A549 (cell line): ENCODE measurements at regions not wholly inside any gene's neighbourhood (a gene's known extent, or its start where the extent isn't known, plus 50 kb on each side); places are given as distances from the start of the nearest gene placed in this dataset.

Experiments used
- ATAC-seq, 2 experiments: fragments of 200-7000 bp in 1 of 2; fragments of >200 bp in 1 of 2; cut with Nextera tagmentation in 1 of 2; cut with Tn5 transposase in 1 of 2; 3 replicates each; pipeline versions ENCODE4 v1.8.0 to v1.9.1; 2018 to 2020; ENCODE audit warnings: mild to moderate bottlenecking in 1 of 2, moderate library complexity in 1 of 2
- CTCF ChIA-PET: fragments of 300-600 bp; sonication (Branson Sonifier 250); formaldehyde crosslinking; extraction: SDS; loops from one replicate; lab custom pipeline; 2021; ENCODE audit warnings: antibody characterized with exemption, inconsistent platforms; lab: Yijun Ruan, JAX
- POLR2A ChIA-PET: fragments of 350-600 bp; formaldehyde crosslinking; extraction: SDS; loops from one replicate; lab custom pipeline; 2021; ENCODE audit warnings: antibody characterized with exemption, inconsistent platforms; lab: Yijun Ruan, JAX
- DNase-seq, 2 experiments: peaks; one replicate each; pipeline versions ENCODE4 v3.0.0 to v3.0.0-alpha.2; 2011 to 2016; ENCODE audit warnings: low read depth in 1 of 2, low spot score in 1 of 2
- FAIRE-seq: peaks from 2 replicates; lab custom pipeline; 2011; peaks lifted over from hg19 to GRCh38; lab: Jason Lieb, UNC
- H3K27ac ChIP-seq, 2 experiments: fragments of >200 bp; sonication (Bioruptor Twin); formaldehyde crosslinking; 3 replicates each; pipeline ENCODE4 v1.5.1; 2016 to 2017
- H3K4me1 ChIP-seq: fragments of >200 bp; sonication (Bioruptor Twin); formaldehyde crosslinking; 3 replicates; pipeline ENCODE4 v1.6.1; 2016
- H3K4me2 ChIP-seq: fragments of >200 bp; sonication (Bioruptor Twin); formaldehyde crosslinking; 3 replicates; pipeline ENCODE4 v1.6.1; 2016
- H3K4me3 ChIP-seq: fragments of >200 bp; sonication (Bioruptor Twin); formaldehyde crosslinking; 3 replicates; pipeline ENCODE4 v1.5.1; 2016
- H3K9me3 ChIP-seq: fragments of >200 bp; sonication (Bioruptor Twin); formaldehyde crosslinking; 3 replicates; pipeline ENCODE4 v1.6.1; 2016
- CHD4 ChIP-seq: fragments of 200-600 bp; sonication (generic); IDR thresholded peaks from 2 replicates; pipeline ENCODE4 v1.6.1; 2016; ENCODE audit warnings: antibody characterized with exemption, mild to moderate bottlenecking, borderline replicate concordance
- EHF ChIP-seq: fragments of 250-450 bp; sonication (Bioruptor Pico); IDR thresholded peaks from 2 replicates; pipeline ENCODE4 v1.5.0; 2020; ENCODE audit warnings: mild to moderate bottlenecking
- EHMT2 ChIP-seq: fragments of 200-600 bp; sonication (generic); IDR thresholded peaks from 2 replicates; pipeline ENCODE4 v1.6.1; 2016; ENCODE audit warnings: antibody characterized with exemption, low read depth, mild to moderate bottlenecking, moderate library complexity
- EP300 ChIP-seq, 2 experiments: fragments of >200 bp; sonication (Bioruptor Twin); formaldehyde crosslinking; IDR thresholded peaks; 2 replicates in 1 of 2; 3 replicates in 1 of 2; pipeline ENCODE4 v1.6.1; 2016 to 2017
- GATA3 ChIP-seq: IDR thresholded peaks from 2 replicates; pipeline ENCODE4 v1.6.1; 2012; ENCODE audit warnings: borderline replicate concordance
- HEYL ChIP-seq: fragments of 250-450 bp; sonication (Bioruptor Pico); IDR thresholded peaks from 2 replicates; pipeline ENCODE4 v1.8.0; 2021; ENCODE audit warnings: mild to moderate bottlenecking, moderate library complexity
- HOXB5 ChIP-seq: fragments of 250-450 bp; sonication (Bioruptor Pico); IDR thresholded peaks from 2 replicates; pipeline ENCODE4 v1.5.0; 2020; ENCODE audit warnings: mild to moderate bottlenecking, moderate library complexity
- JUNB ChIP-seq: fragments of >200 bp; sonication (Bioruptor Twin); formaldehyde crosslinking; IDR thresholded peaks from 2 replicates; pipeline ENCODE4 v1.6.1; 2016
- KDM1A ChIP-seq: fragments of 200-600 bp; sonication (generic); IDR thresholded peaks from 2 replicates; pipeline ENCODE4 v1.6.1; 2016; ENCODE audit warnings: low read depth, mild to moderate bottlenecking
- KDM5A ChIP-seq: fragments of 200-600 bp; sonication (generic); IDR thresholded peaks from 2 replicates; pipeline ENCODE4 v1.6.1; 2016; ENCODE audit warnings: antibody characterized with exemption, mild to moderate bottlenecking
- MAZ ChIP-seq: fragments of 150-350 bp; IDR thresholded peaks from 2 replicates; pipeline ENCODE4 v1.6.1; 2014; ENCODE audit warnings: antibody characterized with exemption, low read depth, low read length, borderline replicate concordance
- NFE2L2 ChIP-seq: fragments of 150-350 bp; conservative IDR thresholded peaks from 2 replicates; pipeline ENCODE4 v1.6.1; 2014; ENCODE audit warnings: low read length
- RCOR1 ChIP-seq: fragments of 150-350 bp; IDR thresholded peaks from 2 replicates; pipeline ENCODE4 v1.6.1; 2014; ENCODE audit warnings: antibody characterized with exemption, low read length, low read depth
- RFX5 ChIP-seq: fragments of 450-650 bp; IDR thresholded peaks from 2 replicates; pipeline ENCODE4 v1.7.1; 2014; ENCODE audit warnings: antibody characterized with exemption, mild to moderate bottlenecking, moderate library complexity
- SMC3 ChIP-seq: fragments of >200 bp; sonication (Bioruptor Twin); formaldehyde crosslinking; IDR thresholded peaks from 3 replicates; pipeline ENCODE4 v1.6.1; 2018; ENCODE audit warnings: inconsistent platforms
- TP53 ChIP-seq: fragments of 250-450 bp; sonication (Bioruptor Pico); IDR thresholded peaks from 2 replicates; pipeline ENCODE4 v1.5.0; 2021; ENCODE audit warnings: mild to moderate bottlenecking, moderate library complexity
- ZC3H11A ChIP-seq: fragments of 450-650 bp; IDR thresholded peaks from 2 replicates; pipeline ENCODE4 v1.6.1; 2014; ENCODE audit warnings: antibody characterized with exemption, mild to moderate bottlenecking
- ZFP36 ChIP-seq: fragments of 450-650 bp; IDR thresholded peaks from 2 replicates; pipeline ENCODE4 v1.6.1; 2014; ENCODE audit warnings: borderline replicate concordance; ENCODE audit not compliant: partially characterized antibody
- ZNF302 ChIP-seq: fragments of 250-450 bp; sonication (Bioruptor Pico); IDR thresholded peaks from 2 replicates; pipeline ENCODE4 v1.9.0; 2021; ENCODE audit warnings: inconsistent platforms, mild to moderate bottlenecking, moderate library complexity
- ZSCAN20 ChIP-seq: fragments of 250-450 bp; sonication (Bioruptor Pico); IDR thresholded peaks from 2 replicates; pipeline ENCODE4 v1.8.0; 2022; ENCODE audit warnings: mild to moderate bottlenecking, moderate library complexity
- WGBS: methylation state at CpG from one replicate; pipeline ENCODE4 v1.1.6; 2017; ENCODE audit errors: missing lambda C conversion rate; 5-methylcytosine and 5-hydroxymethylcytosine counted together
- TF ChIP-seq, protein P1 (sequence below): fragments of 450-650 bp; IDR thresholded peaks from 2 replicates; pipeline ENCODE4 v1.6.1; 2014; ENCODE audit warnings: antibody characterized with exemption
- TF ChIP-seq, protein P2 (sequence below): IDR thresholded peaks from 2 replicates; pipeline ENCODE4 v1.6.1; 2012

DNA sequence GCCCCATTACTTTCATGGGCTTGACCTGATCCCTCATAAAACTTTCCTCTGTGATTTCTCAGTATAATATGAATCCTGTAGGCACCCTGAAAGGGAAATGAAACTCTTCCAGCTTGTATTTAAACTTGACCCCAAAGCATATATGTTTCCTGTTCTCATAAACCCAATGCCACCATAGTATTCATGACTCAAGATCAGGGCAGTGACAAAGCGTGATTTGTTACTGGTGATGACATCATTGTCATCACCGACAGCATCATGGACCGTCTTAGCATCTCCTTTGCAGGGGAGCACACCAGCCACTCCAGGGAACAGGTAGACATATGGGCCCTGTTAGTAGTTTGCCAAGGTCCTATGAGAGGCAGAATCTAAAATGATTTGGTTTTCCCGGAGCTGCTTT lies 741.2 kb downstream of the NR2F2 start:
- H3K4me3 ChIP-seq: no peak overlapping the region
- ATAC-seq: no peak

DNA sequence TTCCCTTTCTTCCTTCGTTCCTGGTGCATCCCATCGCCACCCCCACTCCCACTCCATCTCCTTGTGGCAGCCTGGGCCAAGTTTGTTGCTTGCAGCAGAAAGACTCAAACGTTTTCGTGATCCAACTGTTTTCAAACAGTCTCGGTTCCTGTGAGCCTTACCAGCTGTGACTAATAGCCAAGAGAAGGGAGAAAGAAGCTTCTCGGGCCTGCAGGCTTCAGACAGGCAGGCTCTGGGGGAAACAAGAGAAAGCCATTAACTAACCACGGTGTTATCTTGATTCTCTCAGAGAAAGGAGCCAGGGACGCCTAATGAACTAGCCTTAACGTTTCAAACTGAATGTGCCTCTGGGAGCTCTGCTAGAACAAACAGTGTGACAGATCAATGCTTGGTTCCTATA lies 742.0 kb downstream of the NR2F2 start:
- no peak for DNase-seq
- ATAC-seq: no peak
- no peaks in the 10 kb centered on the region for H3K9me3 ChIP-seq
- TF ChIP-seq EHF: no peak
- no peak for TF ChIP-seq ZC3H11A
- TF ChIP-seq ZNF302 (CRISPR knock-in tag): no peak
- no peak for TF ChIP-seq ZSCAN20 (CRISPR knock-in tag)
- TF ChIP-seq HEYL: no peak
- TF ChIP-seq, protein P1, sequence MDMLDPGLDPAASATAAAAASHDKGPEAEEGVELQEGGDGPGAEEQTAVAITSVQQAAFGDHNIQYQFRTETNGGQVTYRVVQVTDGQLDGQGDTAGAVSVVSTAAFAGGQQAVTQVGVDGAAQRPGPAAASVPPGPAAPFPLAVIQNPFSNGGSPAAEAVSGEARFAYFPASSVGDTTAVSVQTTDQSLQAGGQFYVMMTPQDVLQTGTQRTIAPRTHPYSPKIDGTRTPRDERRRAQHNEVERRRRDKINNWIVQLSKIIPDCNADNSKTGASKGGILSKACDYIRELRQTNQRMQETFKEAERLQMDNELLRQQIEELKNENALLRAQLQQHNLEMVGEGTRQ: no peak
- TF ChIP-seq ZFP36: no peak
- TF ChIP-seq NFE2L2: no peak
- no peak for TF ChIP-seq RFX5
- no peak for TF ChIP-seq HOXB5 (CRISPR knock-in tag)
- TF ChIP-seq KDM5A: no peak
- TF ChIP-seq EP300 (IDR thresholded peaks at IDR 0.05): no peak
- no peak for TF ChIP-seq KDM1A
- TF ChIP-seq JUNB: no peak
- TF ChIP-seq RCOR1: no peak
- no peak for TF ChIP-seq EHMT2
- no peak for TF ChIP-seq MAZ
- TF ChIP-seq, all 56 proteins: peak for 0
- ChIA-PET POLR2A (no interaction called here), CTCF (interaction anchor here (1.6 kb wide), 1 partner anchor 13 kb away, joined by 5 read pairs; no protein-coding TSS in a partner anchor)
- WGBS: 3% methylated on average over 9 of the region's 9 CpGs
- no peak for FAIRE-seq
- H3K4me2 ChIP-seq: no peak overlapping the region
- no peak overlapping the region for H3K27ac ChIP-seq
- H3K4me1 ChIP-seq: no peaks in the 10 kb centered on the region
- no peak overlapping the region for H3K4me3 ChIP-seq

More for the DNA sequence above, 741.2 kb downstream of the NR2F2 start:
- TF ChIP-seq ZSCAN20 (CRISPR knock-in tag): no peak
- TF ChIP-seq TP53 (CRISPR knock-in tag): no peak
- TF ChIP-seq SMC3: no peak
- TF ChIP-seq EP300 (IDR thresholded peaks at IDR 0.05): no peak
- H3K27ac ChIP-seq: no peak overlapping the region
- DNase-seq (no peak), FAIRE-seq (no peak)
- H3K9me3 ChIP-seq: no peaks in the 10 kb centered on the region
- ChIA-PET POLR2A (no interaction called here), CTCF (interaction anchor here (1.6 kb wide), 1 partner anchor 14 kb away, joined by 5 read pairs; no protein-coding TSS in a partner anchor)
- 7% methylated on average over 3 of the region's 4 CpGs for WGBS
- H3K4me2 ChIP-seq: no peak overlapping the region
- no peaks in the 10 kb centered on the region for H3K4me1 ChIP-seq

DNA sequence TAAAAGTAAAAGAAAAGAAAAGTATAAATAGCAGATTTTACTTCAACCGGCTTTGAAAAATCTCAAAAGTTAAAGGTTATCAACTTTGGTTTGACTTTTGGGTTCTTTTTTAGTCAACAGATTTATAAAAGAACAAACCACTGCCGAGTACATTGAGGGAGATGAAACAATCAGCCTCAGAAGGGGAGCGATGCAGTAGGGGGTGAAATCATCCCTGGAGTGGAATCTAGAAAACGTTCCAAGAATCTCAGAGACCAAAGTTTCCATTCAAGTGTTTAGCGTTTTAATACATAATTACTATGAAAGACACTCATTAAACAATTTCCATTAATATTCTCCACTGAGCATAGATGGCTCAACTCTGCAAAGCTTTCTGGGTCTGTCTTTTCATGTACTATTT lies 745.5 kb downstream of the NR2F2 start:
- no peaks in the 10 kb centered on the region for H3K4me1 ChIP-seq
- ATAC-seq (no peak), FAIRE-seq (no peak), DNase-seq (no peak)
- no peaks in the 10 kb centered on the region for H3K9me3 ChIP-seq
- no peak overlapping the region for H3K4me2 ChIP-seq
- WGBS: 6% methylated on average over 5 of the region's 5 CpGs
- CTCF ChIA-PET: interaction anchor here (1.4 kb wide), 1 partner anchor 24 kb away, joined by 3 read pairs; no protein-coding TSS in a partner anchor
- TF ChIP-seq, protein P2, sequence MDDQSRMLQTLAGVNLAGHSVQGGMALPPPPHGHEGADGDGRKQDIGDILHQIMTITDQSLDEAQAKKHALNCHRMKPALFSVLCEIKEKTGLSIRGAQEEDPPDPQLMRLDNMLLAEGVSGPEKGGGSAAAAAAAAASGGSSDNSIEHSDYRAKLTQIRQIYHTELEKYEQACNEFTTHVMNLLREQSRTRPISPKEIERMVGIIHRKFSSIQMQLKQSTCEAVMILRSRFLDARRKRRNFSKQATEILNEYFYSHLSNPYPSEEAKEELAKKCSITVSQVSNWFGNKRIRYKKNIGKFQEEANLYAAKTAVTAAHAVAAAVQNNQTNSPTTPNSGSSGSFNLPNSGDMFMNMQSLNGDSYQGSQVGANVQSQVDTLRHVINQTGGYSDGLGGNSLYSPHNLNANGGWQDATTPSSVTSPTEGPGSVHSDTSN: no peak
- TF ChIP-seq TP53 (CRISPR knock-in tag): no peak
- TF ChIP-seq ZC3H11A: no peak
- TF ChIP-seq CHD4: no peak
- no peak for TF ChIP-seq ZFP36
- TF ChIP-seq SMC3: no peak
- no peak for TF ChIP-seq GATA3
- POLR2A ChIA-PET: no interaction called here
- no peak overlapping the region for H3K27ac ChIP-seq
- H3K4me3 ChIP-seq: no peak overlapping the region
